AG09319 (cell line): ENCODE measurements at regions not wholly inside any gene's neighbourhood (a gene's known extent, or its start where the extent isn't known, plus 50 kb on each side); places are given as distances from the start of the nearest gene placed in this dataset.

Source experiments
- DNase-seq: peaks from one replicate; pipeline ENCODE4 v3.0.0-alpha.2; 2010; ENCODE audit warnings: low read depth; ENCODE audit errors: extremely low read depth
- CTCF ChIP-seq: IDR thresholded peaks from 2 replicates; pipeline ENCODE4 v1.5.1; 2011; ENCODE audit warnings: low read depth, mild to moderate bottlenecking, inconsistent platforms, low read length, moderate library complexity

- TF ChIP-seq CTCF, result no peak
- no peak for DNase-seq
These were observed 115.5 kb downstream of the PAPOLA start for GRCh38 chr14:96617635-96618034.

GRCh38 chr14:96622926-96623325 is 120.7 kb downstream of the PAPOLA start:
- TF ChIP-seq CTCF, result no peak

GRCh38 chr14:96623676-96624484 is 121.7 kb downstream of the PAPOLA start:
- TF ChIP-seq CTCF, result no peak
- DNase-seq, result no peak

More at GRCh38 chr14:96622926-96623325, 120.7 kb downstream of the PAPOLA start:
- DNase-seq, result no peak

GRCh38 chr14:96624661-96625425 is 122.7 kb downstream of the PAPOLA start:
- DNase-seq, result no peak
- no peak for TF ChIP-seq CTCF

- TF ChIP-seq CTCF, result no peak
These were observed 123.3 kb downstream of the PAPOLA start for GRCh38 chr14:96625426-96625985.

GRCh38 chr14:96626121-96626768 is 124.1 kb downstream of the PAPOLA start:
- TF ChIP-seq CTCF, result no peak

More at GRCh38 chr14:96625426-96625985, 123.3 kb downstream of the PAPOLA start:
- no peak for DNase-seq

More at GRCh38 chr14:96626121-96626768, 124.1 kb downstream of the PAPOLA start:
- no peak for DNase-seq
